HFF-Myc (cell line): ENCODE measurements at regions not wholly inside any gene's neighbourhood (a gene's known extent, or its start where the extent isn't known, plus 50 kb on each side); places are given as distances from the start of the nearest gene placed in this dataset.

Experiments
- DNase-seq: peaks from one replicate; pipeline ENCODE4 v3.0.0-alpha.2; 2011; ENCODE audit warnings: low read depth; ENCODE audit errors: extremely low read depth
- H3K4me3 ChIP-seq: replicated peaks from 2 replicates; pipeline ENCODE4 v1.5.1; 2011; ENCODE audit warnings: low read depth, mild to moderate bottlenecking, control low read depth, low read length
- CTCF ChIP-seq: IDR thresholded peaks from 2 replicates; pipeline ENCODE4 v1.5.1; 2012; ENCODE audit warnings: mild to moderate bottlenecking, low read depth, low read length, control low read depth; ENCODE audit errors: missing control alignments

DNA sequence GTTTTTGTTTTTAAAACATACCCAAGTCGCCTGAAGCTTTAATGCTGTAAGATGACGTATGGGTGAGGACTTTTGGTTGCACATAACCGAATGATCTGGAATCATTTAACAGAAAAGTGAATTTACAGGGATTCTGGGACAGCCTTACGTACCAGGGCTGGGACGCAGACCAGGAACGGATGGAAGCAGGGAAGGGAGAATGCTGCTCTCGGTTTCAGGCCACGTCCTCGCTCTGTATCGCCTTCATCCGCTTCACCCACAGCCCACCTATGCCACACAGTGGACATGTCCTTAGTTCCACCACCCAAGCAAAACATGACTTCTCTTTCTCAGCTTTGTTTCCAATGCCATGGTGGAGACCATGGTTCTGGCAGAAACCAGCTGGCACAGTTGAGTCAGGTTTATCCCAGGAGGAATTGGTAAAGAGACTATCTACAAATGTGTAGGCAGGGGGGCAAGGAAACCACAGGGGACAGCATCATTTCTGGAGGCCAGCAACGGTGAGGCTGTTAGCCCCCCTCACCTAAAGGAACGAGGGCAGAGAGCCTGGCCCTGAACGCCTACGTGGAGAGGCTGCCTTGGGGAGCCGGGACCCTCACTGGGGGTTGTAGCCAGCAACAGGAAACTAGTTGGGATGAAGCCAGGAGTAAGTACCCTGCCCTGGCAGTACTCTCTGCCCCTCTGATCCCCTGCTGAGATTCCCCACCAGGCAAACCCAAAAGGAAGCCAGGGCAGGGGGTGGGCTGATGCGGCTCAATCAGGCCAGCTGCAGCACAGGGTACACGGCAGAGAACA is 132.5 kb downstream of the NDUFA10 start:
- H3K4me3 ChIP-seq, result no peak overlapping the region
- DNase-seq, result no peak
- TF ChIP-seq CTCF, result no peak

- DNase-seq, result no peak
- no peak for TF ChIP-seq CTCF
- no peak overlapping the region for H3K4me3 ChIP-seq
Measured at GRCh38 chr2:239891698-239892097, 133.4 kb downstream of the NDUFA10 start.

GRCh38 chr2:239890206-239890746 is 134.9 kb downstream of the NDUFA10 start:
- DNase-seq, result no peak
- TF ChIP-seq CTCF, result no peak
- no peak overlapping the region for H3K4me3 ChIP-seq

- DNase-seq, result no peak
- H3K4me3 ChIP-seq, result no peak overlapping the region
- TF ChIP-seq CTCF, result no peak
Measured at GRCh38 chr2:239889641-239890121, 135.5 kb downstream of the NDUFA10 start.

- no peak for TF ChIP-seq CTCF
Measured at GRCh38 chr2:239887604-239888003, 137.5 kb downstream of the NDUFA10 start.

GRCh38 chr2:239886781-239887180 is 138.4 kb downstream of the NDUFA10 start:
- no peak for DNase-seq
- TF ChIP-seq CTCF, result no peak
- H3K4me3 ChIP-seq, result no peak overlapping the region

More at GRCh38 chr2:239887604-239888003, 137.5 kb downstream of the NDUFA10 start:
- no peak overlapping the region for H3K4me3 ChIP-seq
- no peak for DNase-seq
